Thyroid gland (tissue), 4 donors: ENCODE measurements at regions not wholly inside any gene's neighbourhood (a gene's known extent, or its start where the extent isn't known, plus 50 kb on each side); places are given as distances from the start of the nearest gene placed in this dataset.

Experiments
- DNase-seq, 2 donors: peaks; one replicate each; pipeline ENCODE4 v3.0.0-alpha.2; 2019
- H3K27ac ChIP-seq, 3 donors: fragments of 200-600 bp; sonication (generic); 1 replicate in 2 of 3; 2 replicates in 1 of 3; pipeline ENCODE4 v1.5.1; 2016 to 2019; ENCODE audit warnings: mild to moderate bottlenecking in 1 of 3, moderate library complexity in 1 of 3
- H3K27me3 ChIP-seq: fragments of 200-600 bp; sonication (generic); one replicate; pipeline ENCODE4 v1.5.1; 2019
- H3K36me3 ChIP-seq, 2 donors: fragments of 200-600 bp; sonication (generic); one replicate each; pipeline ENCODE4 v1.5.1; 2016 to 2019
- H3K4me1 ChIP-seq, 2 donors: fragments of 200-600 bp; sonication (generic); one replicate each; pipeline ENCODE4 v1.5.1; 2017 to 2019
- H3K4me3 ChIP-seq, 3 donors: fragments of 200-600 bp; sonication (generic); replicated peaks in 1 of 3; 1 replicate in 2 of 3; 2 replicates in 1 of 3; pipeline ENCODE4 v1.5.1; 2016; ENCODE audit warnings: mild to moderate bottlenecking in 1 of 3
- H3K9me3 ChIP-seq: fragments of 200-600 bp; sonication (generic); one replicate; pipeline ENCODE4 v1.5.1; 2017
- POLR2A ChIP-seq, 2 donors: fragments of 450-650 bp; IDR thresholded peaks; one replicate each; pipeline ENCODE4 v1.6.1; 2017; ENCODE audit warnings: antibody characterized with exemption in 2 of 2, mild to moderate bottlenecking in 2 of 2, moderate library complexity in 1 of 2
- WGBS, 2 donors: methylation state at CpG; one replicate each; pipeline ENCODE4 v1.1.5; 2017; 5-methylcytosine and 5-hydroxymethylcytosine counted together
- intact Hi-C: fragments of 100-400 bp; cut with DNase I; formaldehyde crosslinking; loops from one replicate; pipeline ENCODE4 v1.15.1; 2023
- TF ChIP-seq, protein P1 (sequence below), 6 experiments: fragments of 200-600 bp in 3 of 6; fragments of 450-650 bp in 3 of 6; sonication (generic) in 3 of 6; IDR thresholded peaks; one replicate each; pipeline ENCODE4 v1.5.1; 2016 to 2019; ENCODE audit warnings: antibody characterized with exemption in 6 of 6, mild to moderate bottlenecking in 2 of 6, inconsistent platforms in 1 of 6, moderate library complexity in 1 of 6

DNA sequence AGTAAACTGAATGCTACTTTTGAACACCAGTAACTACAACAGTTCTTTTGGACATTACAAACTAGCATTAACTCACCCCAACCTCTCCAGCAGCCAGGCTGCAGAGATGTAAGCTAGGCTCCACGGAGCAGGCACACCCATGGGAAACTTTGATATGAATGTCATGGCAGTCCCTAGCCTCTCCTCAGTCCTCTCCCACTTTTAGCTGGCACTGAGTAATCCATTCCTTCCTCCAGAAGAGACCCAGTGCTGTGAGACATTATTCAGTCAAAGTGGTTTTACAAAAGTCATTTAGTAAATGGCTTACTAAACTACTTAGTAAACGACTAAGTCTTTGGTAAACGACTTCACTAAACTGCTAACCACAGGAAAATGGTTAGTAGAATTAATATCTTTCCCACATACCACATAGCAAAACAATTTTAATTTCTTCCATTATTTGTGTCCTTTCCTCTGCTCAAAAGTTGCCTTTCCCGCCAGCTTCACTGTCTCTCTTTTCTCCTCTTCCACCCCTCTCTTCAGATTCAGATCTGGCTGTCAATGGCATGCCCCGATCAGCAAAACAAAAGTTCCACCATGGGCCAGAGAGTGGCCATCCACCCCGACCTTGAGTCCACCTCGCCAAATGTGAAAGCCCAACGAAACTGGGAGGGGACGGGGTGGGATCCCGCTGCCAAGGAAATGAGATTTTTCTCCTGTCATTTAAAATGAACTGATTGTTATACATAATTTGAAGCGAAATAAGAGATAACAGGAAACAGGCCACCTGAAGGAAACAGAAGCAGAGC lies 67.5 kb upstream of the TJP1 start:
- intact Hi-C loops, result no loop called here
- Histone ChIP-seq H3K4me3 (no peak overlapping the region), H3K9me3 (no peaks in the 10 kb centered on the region), H3K36me3 (no peaks in the 10 kb centered on the region), H3K27ac (no peak overlapping the region), H3K27me3 (no peaks in the 10 kb centered on the region), H3K4me1 (no peaks in the 10 kb centered on the region)
- 63 to 75% methylated on average over 11 of the region's 11 CpGs for WGBS, 2 donors
- TF ChIP-seq, protein P1, sequence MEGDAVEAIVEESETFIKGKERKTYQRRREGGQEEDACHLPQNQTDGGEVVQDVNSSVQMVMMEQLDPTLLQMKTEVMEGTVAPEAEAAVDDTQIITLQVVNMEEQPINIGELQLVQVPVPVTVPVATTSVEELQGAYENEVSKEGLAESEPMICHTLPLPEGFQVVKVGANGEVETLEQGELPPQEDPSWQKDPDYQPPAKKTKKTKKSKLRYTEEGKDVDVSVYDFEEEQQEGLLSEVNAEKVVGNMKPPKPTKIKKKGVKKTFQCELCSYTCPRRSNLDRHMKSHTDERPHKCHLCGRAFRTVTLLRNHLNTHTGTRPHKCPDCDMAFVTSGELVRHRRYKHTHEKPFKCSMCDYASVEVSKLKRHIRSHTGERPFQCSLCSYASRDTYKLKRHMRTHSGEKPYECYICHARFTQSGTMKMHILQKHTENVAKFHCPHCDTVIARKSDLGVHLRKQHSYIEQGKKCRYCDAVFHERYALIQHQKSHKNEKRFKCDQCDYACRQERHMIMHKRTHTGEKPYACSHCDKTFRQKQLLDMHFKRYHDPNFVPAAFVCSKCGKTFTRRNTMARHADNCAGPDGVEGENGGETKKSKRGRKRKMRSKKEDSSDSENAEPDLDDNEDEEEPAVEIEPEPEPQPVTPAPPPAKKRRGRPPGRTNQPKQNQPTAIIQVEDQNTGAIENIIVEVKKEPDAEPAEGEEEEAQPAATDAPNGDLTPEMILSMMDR (IDR thresholded peaks at IDR 0.05), result no peak
- no peak for TF ChIP-seq POLR2A (IDR thresholded peaks at IDR 0.05)
- DNase-seq, result no peak

DNA sequence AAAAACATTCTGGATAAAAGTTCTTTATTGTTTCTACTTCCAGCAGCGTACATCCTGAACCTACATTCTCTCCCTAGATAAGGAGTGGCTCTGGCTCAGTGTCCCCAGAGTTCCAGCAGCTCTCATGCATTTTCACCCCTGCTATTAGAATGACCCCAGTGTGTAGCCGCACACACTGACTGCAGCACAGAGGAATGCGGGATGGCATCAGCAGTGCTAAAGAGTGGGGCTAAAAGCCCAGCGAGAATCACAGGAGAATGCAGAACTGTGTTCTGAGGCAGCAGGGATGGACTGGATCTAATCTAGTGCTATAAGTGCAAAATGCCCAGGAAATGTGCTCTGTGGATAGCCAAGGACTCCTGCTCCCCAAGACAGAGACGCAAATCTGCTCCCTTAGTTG lies 66.4 kb upstream of the TJP1 start:
- no peaks in the 10 kb centered on the region for H3K27me3 ChIP-seq
- H3K4me3 ChIP-seq, result no peak overlapping the region
- no peak for DNase-seq
- intact Hi-C loops, result no loop called here
- no peak for TF ChIP-seq POLR2A (IDR thresholded peaks at IDR 0.05)
- TF ChIP-seq, protein P1 (IDR thresholded peaks at IDR 0.05), result no peak
- WGBS, 2 donors, result 67 to 84% methylated on average over 5 of the region's 5 CpGs
- H3K9me3 ChIP-seq, result no peaks in the 10 kb centered on the region
- no peaks in the 10 kb centered on the region for H3K36me3 ChIP-seq
- H3K27ac ChIP-seq, result no peak overlapping the region
- no peaks in the 10 kb centered on the region for H3K4me1 ChIP-seq

DNA sequence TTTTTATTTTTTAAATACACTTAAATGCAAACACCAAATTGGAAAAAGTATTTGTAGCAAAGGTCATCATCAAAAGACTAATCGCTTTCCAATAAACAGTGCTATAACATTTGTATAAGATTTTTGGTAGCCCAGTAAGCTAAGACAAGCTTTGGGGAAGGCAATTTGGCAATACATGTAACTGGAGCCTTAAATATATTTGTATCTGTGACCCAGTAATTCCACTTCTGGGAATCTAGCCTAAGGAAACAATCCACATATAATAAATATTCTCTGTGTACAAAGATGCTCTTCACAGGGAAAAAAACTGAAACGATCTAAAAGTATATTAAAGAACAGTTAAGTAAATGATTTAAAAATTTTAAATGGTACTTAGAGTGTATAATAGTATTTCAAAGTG lies 65.5 kb upstream of the TJP1 start:
- H3K27me3 ChIP-seq, result no peaks in the 10 kb centered on the region
- TF ChIP-seq POLR2A (IDR thresholded peaks at IDR 0.05), result no peak
- TF ChIP-seq, protein P1 (IDR thresholded peaks at IDR 0.05), result no peak
- no peak for DNase-seq
- H3K27ac ChIP-seq, result no peak overlapping the region
- WGBS, 2 donors, result 71 to 76% methylated on average over 2 of the region's 2 CpGs
- H3K4me1 ChIP-seq, result no peaks in the 10 kb centered on the region
- no peaks in the 10 kb centered on the region for H3K9me3 ChIP-seq
- no peak overlapping the region for H3K4me3 ChIP-seq
- intact Hi-C loops, result no loop called here
- H3K36me3 ChIP-seq, result no peaks in the 10 kb centered on the region

DNA sequence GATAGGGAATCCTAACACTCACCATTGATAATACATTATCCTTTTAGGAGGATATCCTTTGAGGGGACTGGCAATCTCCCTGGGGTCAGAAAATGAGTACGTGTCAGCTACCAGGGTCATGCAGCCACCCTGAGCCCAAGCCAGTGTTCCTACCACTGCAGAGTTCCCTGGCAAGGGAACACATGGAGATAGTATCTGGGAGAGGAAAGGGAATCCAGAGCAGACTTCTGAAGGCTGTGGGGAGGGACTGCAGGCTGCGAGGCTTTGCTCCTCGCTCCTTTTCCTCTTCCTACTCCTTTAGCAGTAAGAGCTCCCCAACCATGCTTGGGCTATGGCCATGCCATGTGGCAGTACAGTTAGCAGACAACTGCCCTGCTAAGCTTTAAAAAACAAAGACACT lies 62.9 kb upstream of the TJP1 start:
- H3K4me1 ChIP-seq, result no peaks in the 10 kb centered on the region
- WGBS, 2 donors, result 73 to 78% methylated on average over 3 of the region's 3 CpGs
- no peak overlapping the region for H3K27ac ChIP-seq
- H3K4me3 ChIP-seq, result no peak overlapping the region
- TF ChIP-seq, protein P1 (IDR thresholded peaks at IDR 0.05), result no peak
- no peak for TF ChIP-seq POLR2A (IDR thresholded peaks at IDR 0.05)
- intact Hi-C loops, result no loop called here
- H3K9me3 ChIP-seq, result no peaks in the 10 kb centered on the region
- no peak for DNase-seq
- H3K36me3 ChIP-seq, result no peaks in the 10 kb centered on the region
- no peaks in the 10 kb centered on the region for H3K27me3 ChIP-seq

DNA sequence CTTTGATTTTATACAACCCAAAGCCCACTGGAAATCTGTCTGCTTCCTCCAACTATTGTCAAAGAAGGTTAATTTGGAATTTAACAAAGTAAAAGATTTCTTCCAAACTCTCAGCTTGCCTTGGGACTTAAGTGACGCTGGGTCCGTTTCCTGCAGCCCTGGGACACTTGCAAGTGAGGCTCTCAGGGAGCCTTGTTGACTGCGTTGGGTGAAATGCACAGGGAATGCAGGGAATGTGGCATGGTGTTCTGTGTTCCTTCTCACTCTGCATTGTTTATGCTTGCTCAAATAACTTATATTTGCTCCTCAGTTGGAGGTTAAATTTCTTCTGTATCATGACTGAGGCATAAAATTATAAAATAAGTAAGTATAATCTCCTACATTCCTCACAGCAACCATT lies 60.9 kb upstream of the TJP1 start:
- 60 to 61% methylated on average over 3 of the region's 3 CpGs for WGBS, 2 donors
- intact Hi-C loops, result no loop called here
- Histone ChIP-seq H3K27me3 (no peaks in the 10 kb centered on the region), H3K4me3 (no peak overlapping the region), H3K9me3 (no peaks in the 10 kb centered on the region), H3K27ac (no peak overlapping the region), H3K4me1 (no peaks in the 10 kb centered on the region), H3K36me3 (no peaks in the 10 kb centered on the region)
- DNase-seq, result no peak
- TF ChIP-seq, protein P1 (IDR thresholded peaks at IDR 0.05), result no peak
- TF ChIP-seq POLR2A (IDR thresholded peaks at IDR 0.05), result no peak
